ENCODE measurements at regions not wholly inside any gene's neighbourhood (a gene's known extent, or its start where the extent isn't known, plus 50 kb on each side); places are given as distances from the start of the nearest gene placed in this dataset.
"Not testable (repeated sequence)": the region's sequence is repeated elsewhere in the genome, so short reads cannot be mapped to it uniquely, and the experiment has no call there.

GRCh38 chr5:36535859-36536615 lies 70.4 kb upstream of the SLC1A3 start:
- Mint-ChIP-seq H3K27me3 (ENCODE audit: low read depth) (no peaks in the 10 kb centered on the region), H3K9me3 (no peaks in the 10 kb centered on the region), H3K4me1 (peaks cover 32% of the 10 kb centered on the region), H3K4me3 (peak overlapping the region; percentile 17), H3K36me3 (ENCODE audit: low read depth) (no peaks in the 10 kb centered on the region), H3K27ac (ENCODE audit: unreplicated experiment) (peak overlapping the region; percentile 87)
- peak; percentile 25 for DNase-seq (ENCODE audit: low read depth, low spot score)
- TF ChIP-seq CTCF (conservative IDR thresholded peaks at IDR 0.05) = no peak

- Mint-ChIP-seq H3K27me3 (ENCODE audit: low read depth) (no peaks in the 10 kb centered on the region), H3K9me3 (no peaks in the 10 kb centered on the region), H3K36me3 (ENCODE audit: low read depth) (no peaks in the 10 kb centered on the region), H3K4me1 (peaks cover 32% of the 10 kb centered on the region), H3K27ac (ENCODE audit: unreplicated experiment) (no peak overlapping the region), H3K4me3 (no peak overlapping the region)
- no peak for TF ChIP-seq CTCF (conservative IDR thresholded peaks at IDR 0.05)
- DNase-seq (ENCODE audit: low read depth, low spot score) = no peak
Observed at GRCh38 chr5:36536616-36537005, 69.8 kb upstream of the SLC1A3 start.

- Mint-ChIP-seq H3K9me3 (no peaks in the 10 kb centered on the region), H3K4me1 (peaks cover 32% of the 10 kb centered on the region), H3K27ac (ENCODE audit: unreplicated experiment) (no peak overlapping the region), H3K27me3 (ENCODE audit: low read depth) (no peaks in the 10 kb centered on the region), H3K4me3 (no peak overlapping the region), H3K36me3 (ENCODE audit: low read depth) (no peaks in the 10 kb centered on the region)
- DNase-seq (ENCODE audit: low read depth, low spot score) = no peak
- TF ChIP-seq CTCF (conservative IDR thresholded peaks at IDR 0.05) = no peak
Observed at GRCh38 chr5:36537724-36538123, 68.7 kb upstream of the SLC1A3 start.

GRCh38 chr5:36552651-36553393 lies 53.6 kb upstream of the SLC1A3 start:
- H3K9me3 Mint-ChIP-seq = peaks cover 9% of the 10 kb centered on the region
- H3K36me3 Mint-ChIP-seq (ENCODE audit: low read depth) = peaks cover 3% of the 10 kb centered on the region
- no peaks in the 10 kb centered on the region for H3K27me3 Mint-ChIP-seq (ENCODE audit: low read depth)
- no peak overlapping the region for H3K27ac Mint-ChIP-seq (ENCODE audit: unreplicated experiment)
- no peaks in the 10 kb centered on the region for H3K4me1 Mint-ChIP-seq
- no peak for TF ChIP-seq CTCF (conservative IDR thresholded peaks at IDR 0.05)
- no peak for DNase-seq (ENCODE audit: low read depth, low spot score)
- no peak overlapping the region for H3K4me3 Mint-ChIP-seq

GRCh38 chr5:36555035-36555434 lies 51.4 kb upstream of the SLC1A3 start:
- H3K4me1 Mint-ChIP-seq, H3K4me3 Mint-ChIP-seq: not testable (repeated sequence)
- peaks cover 12% of the 10 kb centered on the region for H3K9me3 Mint-ChIP-seq

More at GRCh38 chr5:36555035-36555434, 51.4 kb upstream of the SLC1A3 start:
- not testable (repeated sequence) for H3K27me3 Mint-ChIP-seq (ENCODE audit: low read depth); H3K36me3 Mint-ChIP-seq (ENCODE audit: low read depth); H3K27ac Mint-ChIP-seq (ENCODE audit: unreplicated experiment); DNase-seq (ENCODE audit: low read depth, low spot score)
